Neural cell (in vitro differentiated cells): ENCODE measurements at regions not wholly inside any gene's neighbourhood (a gene's known extent, or its start where the extent isn't known, plus 50 kb on each side); places are given as distances from the start of the nearest gene placed in this dataset.

Source experiments
- H2AFZ ChIP-seq: fragments of 200-600, 300-800 bp; sonication (generic), shearing (Covaris generic); 2 replicates; pipeline ENCODE4 v1.6.0; 2014; ENCODE audit warnings: low read depth, mild to moderate bottlenecking, antibody characterized with exemption, low read length, moderate library complexity
- H3F3A ChIP-seq: fragments of 200-600 bp; shearing (Covaris generic); 2 replicates; pipeline ENCODE4 v1.6.1; 2016; ENCODE audit warnings: mild to moderate bottlenecking, moderate library complexity, mixed read lengths, antibody characterized with exemption, low read length; ENCODE audit not compliant: insufficient read depth, poor library complexity, severe bottlenecking
- H3K27ac ChIP-seq: fragments of 200-600, 300-800 bp; sonication (generic), shearing (Covaris generic); 2 replicates; pipeline ENCODE4 v1.5.1; 2014; ENCODE audit warnings: mild to moderate bottlenecking, low read length, moderate library complexity
- H3K27me3 ChIP-seq: fragments of 300-800, 200-600 bp; sonication (generic), shearing (Covaris generic); 2 replicates; pipeline ENCODE4 v1.6.0; 2014; ENCODE audit warnings: mild to moderate bottlenecking, low read depth, low read length, moderate library complexity; ENCODE audit not compliant: insufficient read depth
- H3K36me3 ChIP-seq: fragments of 300-800, 200-600 bp; sonication (generic), shearing (Covaris generic); 2 replicates; pipeline ENCODE4 v1.5.1; 2014; ENCODE audit warnings: mild to moderate bottlenecking, antibody characterized with exemption, low read length, moderate library complexity; ENCODE audit not compliant: insufficient read depth
- H3K4me2 ChIP-seq: fragments of 300-800, 200-600 bp; sonication (generic), shearing (Covaris generic); 2 replicates; pipeline ENCODE4 v1.6.0; 2014; ENCODE audit warnings: mild to moderate bottlenecking, low read length
- H3K4me3 ChIP-seq: fragments of 300-800, 200-600 bp; sonication (generic), shearing (Covaris generic); 2 replicates; pipeline ENCODE4 v1.5.1; 2014; ENCODE audit warnings: mild to moderate bottlenecking, low read length, moderate library complexity
- H3K79me2 ChIP-seq: fragments of 200-600 bp; shearing (Covaris generic); replicated peaks from 2 replicates; pipeline ENCODE4 v1.6.0; 2014; ENCODE audit warnings: mild to moderate bottlenecking, low read length, moderate library complexity; ENCODE audit not compliant: insufficient read depth
- H3K9ac ChIP-seq: fragments of 300-800, 200-600 bp; sonication (generic), shearing (Covaris generic); 2 replicates; pipeline ENCODE4 v1.6.1; 2016; ENCODE audit warnings: mild to moderate bottlenecking, low read length, mixed read lengths
- H3K9me2 ChIP-seq: fragments of 200-600 bp; shearing (Covaris generic); 2 replicates; pipeline ENCODE4 v1.6.1; 2016; ENCODE audit warnings: mild to moderate bottlenecking, low read length, mixed read lengths; ENCODE audit not compliant: insufficient read depth
- H3K9me3 ChIP-seq: fragments of 200-600, 300-800 bp; sonication (generic), shearing (Covaris generic); 2 replicates; pipeline ENCODE4 v1.6.1; 2016; ENCODE audit warnings: mild to moderate bottlenecking, mixed run types, low read length, moderate library complexity, mixed read lengths
- H4K20me1 ChIP-seq: fragments of 200-600 bp; shearing (Covaris generic); 2 replicates; pipeline ENCODE4 v1.6.1; 2016; ENCODE audit warnings: mild to moderate bottlenecking, mixed run types; ENCODE audit not compliant: insufficient read depth
- CTCF ChIP-seq: fragments of 450-650 bp; IDR thresholded peaks from 2 replicates; pipeline ENCODE4 v1.5.1; 2014; ENCODE audit warnings: antibody characterized with exemption, mild to moderate bottlenecking, moderate library complexity; ENCODE audit not compliant: poor library complexity, severe bottlenecking
- EP300 ChIP-seq: fragments of 450-650 bp; conservative IDR thresholded peaks from 2 replicates; pipeline ENCODE4 v1.6.1; 2014; ENCODE audit warnings: antibody characterized with exemption, mild to moderate bottlenecking, moderate library complexity; ENCODE audit not compliant: poor library complexity, severe bottlenecking
- EZH2 ChIP-seq: fragments of 200-600, 300-800 bp; shearing (Covaris generic), sonication (generic); IDR thresholded peaks from 2 replicates; pipeline ENCODE4 v1.6.1; 2014; ENCODE audit warnings: antibody characterized with exemption, low read length, borderline replicate concordance, mild to moderate bottlenecking; ENCODE audit not compliant: insufficient read depth, poor library complexity, severe bottlenecking
- MXI1 ChIP-seq: fragments of 450-650 bp; conservative IDR thresholded peaks from 2 replicates; pipeline ENCODE4 v1.6.1; 2014; ENCODE audit warnings: antibody characterized with exemption, mild to moderate bottlenecking; ENCODE audit not compliant: poor library complexity, severe bottlenecking
- POLR2AphosphoS5 ChIP-seq: IDR thresholded peaks from 2 replicates; pipeline ENCODE4 v1.6.1; 2012
- RAD21 ChIP-seq: fragments of 450-650 bp; conservative IDR thresholded peaks from 2 replicates; pipeline ENCODE4 v1.6.1; 2014; ENCODE audit warnings: antibody characterized with exemption, mild to moderate bottlenecking, moderate library complexity
- SMC3 ChIP-seq: fragments of 450-650 bp; conservative IDR thresholded peaks from 2 replicates; pipeline ENCODE4 v1.6.1; 2014; ENCODE audit warnings: antibody characterized with exemption, mild to moderate bottlenecking, moderate library complexity; ENCODE audit not compliant: poor library complexity
- TAF1 ChIP-seq: IDR thresholded peaks from 2 replicates; pipeline ENCODE4 v1.6.1; 2012; ENCODE audit warnings: low read depth
- TF ChIP-seq, protein P1 (sequence below): IDR thresholded peaks from 2 replicates; pipeline ENCODE4 v1.6.1; 2012; ENCODE audit warnings: borderline replicate concordance

- no peaks in the 10 kb centered on the region for H3K9me3 ChIP-seq
- no peak overlapping the region for H3K27ac ChIP-seq
- no peak overlapping the region for H2AFZ ChIP-seq
- H3K36me3 ChIP-seq: no peaks in the 10 kb centered on the region
- no peak overlapping the region for H3K9ac ChIP-seq
- H4K20me1 ChIP-seq: no peaks in the 10 kb centered on the region
- no peak overlapping the region for H3K4me3 ChIP-seq
- no peaks in the 10 kb centered on the region for H3K79me2 ChIP-seq
- TF ChIP-seq MXI1 (no peak), EP300 (no peak), POLR2AphosphoS5 (no peak), RAD21 (no peak), EZH2 (no peak), SMC3 (no peak), CTCF (no peak), TAF1 (no peak)
- TF ChIP-seq, protein P1, sequence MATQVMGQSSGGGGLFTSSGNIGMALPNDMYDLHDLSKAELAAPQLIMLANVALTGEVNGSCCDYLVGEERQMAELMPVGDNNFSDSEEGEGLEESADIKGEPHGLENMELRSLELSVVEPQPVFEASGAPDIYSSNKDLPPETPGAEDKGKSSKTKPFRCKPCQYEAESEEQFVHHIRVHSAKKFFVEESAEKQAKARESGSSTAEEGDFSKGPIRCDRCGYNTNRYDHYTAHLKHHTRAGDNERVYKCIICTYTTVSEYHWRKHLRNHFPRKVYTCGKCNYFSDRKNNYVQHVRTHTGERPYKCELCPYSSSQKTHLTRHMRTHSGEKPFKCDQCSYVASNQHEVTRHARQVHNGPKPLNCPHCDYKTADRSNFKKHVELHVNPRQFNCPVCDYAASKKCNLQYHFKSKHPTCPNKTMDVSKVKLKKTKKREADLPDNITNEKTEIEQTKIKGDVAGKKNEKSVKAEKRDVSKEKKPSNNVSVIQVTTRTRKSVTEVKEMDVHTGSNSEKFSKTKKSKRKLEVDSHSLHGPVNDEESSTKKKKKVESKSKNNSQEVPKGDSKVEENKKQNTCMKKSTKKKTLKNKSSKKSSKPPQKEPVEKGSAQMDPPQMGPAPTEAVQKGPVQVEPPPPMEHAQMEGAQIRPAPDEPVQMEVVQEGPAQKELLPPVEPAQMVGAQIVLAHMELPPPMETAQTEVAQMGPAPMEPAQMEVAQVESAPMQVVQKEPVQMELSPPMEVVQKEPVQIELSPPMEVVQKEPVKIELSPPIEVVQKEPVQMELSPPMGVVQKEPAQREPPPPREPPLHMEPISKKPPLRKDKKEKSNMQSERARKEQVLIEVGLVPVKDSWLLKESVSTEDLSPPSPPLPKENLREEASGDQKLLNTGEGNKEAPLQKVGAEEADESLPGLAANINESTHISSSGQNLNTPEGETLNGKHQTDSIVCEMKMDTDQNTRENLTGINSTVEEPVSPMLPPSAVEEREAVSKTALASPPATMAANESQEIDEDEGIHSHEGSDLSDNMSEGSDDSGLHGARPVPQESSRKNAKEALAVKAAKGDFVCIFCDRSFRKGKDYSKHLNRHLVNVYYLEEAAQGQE: no peak
- no peaks in the 10 kb centered on the region for H3F3A ChIP-seq
- H3K27me3 ChIP-seq: no peaks in the 10 kb centered on the region
- H3K4me2 ChIP-seq: no peak overlapping the region
- H3K9me2 ChIP-seq: no peaks in the 10 kb centered on the region
These were observed 589.3 kb downstream of the INSC start for GRCh38 chr11:15704064-15704463.

DNA sequence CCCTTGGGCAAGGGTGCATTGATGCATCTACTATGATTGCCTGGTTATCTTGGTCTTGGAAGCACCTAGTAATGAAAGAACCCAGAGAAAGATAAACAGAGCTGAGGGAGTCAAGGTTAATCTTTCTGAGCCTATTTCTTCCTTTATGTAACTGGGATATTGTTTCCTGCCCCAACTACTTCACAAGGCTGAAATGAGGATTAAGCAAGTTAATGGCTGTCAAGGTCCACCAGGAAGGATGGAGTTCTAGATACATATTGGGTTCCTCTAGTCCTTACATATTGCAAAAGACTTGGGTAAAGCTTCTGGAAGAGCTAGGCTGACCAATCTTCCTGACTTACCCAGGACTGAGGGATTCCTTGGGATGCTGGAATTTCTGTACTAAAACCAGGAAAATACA lies 589.8 kb downstream of the INSC start:
- no peak overlapping the region for H3K9ac ChIP-seq
- no peaks in the 10 kb centered on the region for H3K79me2 ChIP-seq
- no peaks in the 10 kb centered on the region for H3K27me3 ChIP-seq
- no peak overlapping the region for H3K27ac ChIP-seq
- H3K9me3 ChIP-seq: no peaks in the 10 kb centered on the region
- H3K4me2 ChIP-seq: no peak overlapping the region
- no peaks in the 10 kb centered on the region for H4K20me1 ChIP-seq
- TF ChIP-seq TAF1: no peak
- TF ChIP-seq MXI1: no peak
- TF ChIP-seq SMC3: no peak
- TF ChIP-seq EP300: no peak
- TF ChIP-seq CTCF: no peak
- no peak for TF ChIP-seq EZH2
- TF ChIP-seq POLR2AphosphoS5: no peak
- no peak for TF ChIP-seq RAD21
- TF ChIP-seq, protein P1: no peak
- H3F3A ChIP-seq: no peaks in the 10 kb centered on the region
- H3K4me3 ChIP-seq: no peak overlapping the region
- H3K9me2 ChIP-seq: no peaks in the 10 kb centered on the region
- H3K36me3 ChIP-seq: no peaks in the 10 kb centered on the region
- no peak overlapping the region for H2AFZ ChIP-seq
